Smooth muscle cell (in vitro differentiated cells): ENCODE measurements at regions not wholly inside any gene's neighbourhood (a gene's known extent, or its start where the extent isn't known, plus 50 kb on each side); places are given as distances from the start of the nearest gene placed in this dataset.

ENCODE experiments used
- DNase-seq: peaks from one replicate; lab custom pipeline; 2025; ENCODE audit not compliant: unreplicated experiment; lab: John Stamatoyannopoulos, UW
- H2AFZ ChIP-seq: fragments of 200-600 bp; sonication (generic); 2 replicates; pipeline ENCODE4 v1.6.0; 2016; ENCODE audit warnings: antibody characterized with exemption, low read depth, mild to moderate bottlenecking
- H3F3A ChIP-seq: fragments of 200-600 bp; sonication (generic); 2 replicates; pipeline ENCODE4 v1.6.0; 2017; ENCODE audit warnings: antibody characterized with exemption, low read depth
- H3K27ac ChIP-seq: fragments of 200-600 bp; sonication (generic); 2 replicates; pipeline ENCODE4 v1.5.1; 2016; ENCODE audit warnings: low read depth, mild to moderate bottlenecking
- H3K27me3 ChIP-seq: fragments of 200-600 bp; sonication (generic); 2 replicates; pipeline ENCODE4 v1.6.1; 2016; ENCODE audit warnings: low read depth, mild to moderate bottlenecking
- H3K36me3 ChIP-seq: fragments of 200-600 bp; sonication (generic); 2 replicates; pipeline ENCODE4 v1.5.1; 2016; ENCODE audit warnings: low read depth
- H3K4me1 ChIP-seq: fragments of 200-600 bp; sonication (generic); 2 replicates; pipeline ENCODE4 v1.5.1; 2016; ENCODE audit warnings: low read depth
- H3K4me2 ChIP-seq: fragments of 200-600 bp; sonication (generic); 2 replicates; pipeline ENCODE4 v1.6.0; 2016; ENCODE audit warnings: mild to moderate bottlenecking
- H3K4me3 ChIP-seq: fragments of 200-600 bp; sonication (generic); 2 replicates; pipeline ENCODE4 v1.5.1; 2016; ENCODE audit warnings: mild to moderate bottlenecking
- H3K79me2 ChIP-seq: fragments of 200-600 bp; sonication (generic); 2 replicates; pipeline ENCODE4 v1.6.0; 2016; ENCODE audit warnings: low read depth, mild to moderate bottlenecking
- H3K9ac ChIP-seq: fragments of 200-600 bp; sonication (generic); 2 replicates; pipeline ENCODE4 v1.6.0; 2016; ENCODE audit warnings: low read depth
- H3K9me3 ChIP-seq: fragments of 200-600 bp; sonication (generic); replicated peaks from 2 replicates; pipeline ENCODE4 v1.5.1; 2016; ENCODE audit warnings: low read depth
- H4K20me1 ChIP-seq: fragments of 200-600 bp; sonication (generic); 2 replicates; pipeline ENCODE4 v1.6.0; 2016; ENCODE audit warnings: low read depth
- WGBS: methylation state at CpG from one replicate; pipeline ENCODE4 v1.1.7; 2016; ENCODE audit warnings: low lambda C conversion rate; 5-methylcytosine and 5-hydroxymethylcytosine counted together
- TF ChIP-seq, protein P1 (sequence below): fragments of 200-600 bp; sonication (generic); IDR thresholded peaks from 2 replicates; pipeline ENCODE4 v1.5.1; 2017; ENCODE audit warnings: borderline replicate concordance, mild to moderate bottlenecking, antibody characterized with exemption; ENCODE audit not compliant: insufficient read depth, poor library complexity, severe bottlenecking

DNA sequence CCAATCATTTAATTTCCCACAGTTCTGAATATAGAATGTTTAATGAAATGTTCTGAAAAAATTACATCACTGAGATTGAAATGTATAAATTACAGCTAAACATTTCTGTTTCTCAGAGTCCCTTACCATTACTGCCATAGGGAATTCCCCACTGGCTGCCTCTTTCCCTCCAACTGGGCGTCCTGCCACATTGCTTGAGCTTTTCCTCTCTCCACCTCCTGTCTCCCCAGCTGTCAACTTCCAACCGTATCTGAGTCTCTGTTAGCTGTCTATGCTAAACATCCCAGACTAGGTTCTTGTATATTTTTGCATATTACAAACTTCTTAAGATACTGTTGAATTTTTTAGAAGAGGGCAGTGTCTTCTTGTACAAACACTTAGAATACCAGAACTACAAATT, 407.3 kb upstream of the SLIT2 start:
- TF ChIP-seq, protein P1, sequence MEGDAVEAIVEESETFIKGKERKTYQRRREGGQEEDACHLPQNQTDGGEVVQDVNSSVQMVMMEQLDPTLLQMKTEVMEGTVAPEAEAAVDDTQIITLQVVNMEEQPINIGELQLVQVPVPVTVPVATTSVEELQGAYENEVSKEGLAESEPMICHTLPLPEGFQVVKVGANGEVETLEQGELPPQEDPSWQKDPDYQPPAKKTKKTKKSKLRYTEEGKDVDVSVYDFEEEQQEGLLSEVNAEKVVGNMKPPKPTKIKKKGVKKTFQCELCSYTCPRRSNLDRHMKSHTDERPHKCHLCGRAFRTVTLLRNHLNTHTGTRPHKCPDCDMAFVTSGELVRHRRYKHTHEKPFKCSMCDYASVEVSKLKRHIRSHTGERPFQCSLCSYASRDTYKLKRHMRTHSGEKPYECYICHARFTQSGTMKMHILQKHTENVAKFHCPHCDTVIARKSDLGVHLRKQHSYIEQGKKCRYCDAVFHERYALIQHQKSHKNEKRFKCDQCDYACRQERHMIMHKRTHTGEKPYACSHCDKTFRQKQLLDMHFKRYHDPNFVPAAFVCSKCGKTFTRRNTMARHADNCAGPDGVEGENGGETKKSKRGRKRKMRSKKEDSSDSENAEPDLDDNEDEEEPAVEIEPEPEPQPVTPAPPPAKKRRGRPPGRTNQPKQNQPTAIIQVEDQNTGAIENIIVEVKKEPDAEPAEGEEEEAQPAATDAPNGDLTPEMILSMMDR = no peak
- H4K20me1 ChIP-seq = no peaks in the 10 kb centered on the region
- H3K4me1 ChIP-seq = peaks cover 7% of the 10 kb centered on the region
- H3K9ac ChIP-seq = no peak overlapping the region
- H3K79me2 ChIP-seq = no peaks in the 10 kb centered on the region
- no peak overlapping the region for H2AFZ ChIP-seq
- H3K27ac ChIP-seq = no peak overlapping the region
- no peak overlapping the region for H3K4me3 ChIP-seq
- H3F3A ChIP-seq = no peaks in the 10 kb centered on the region
- no peaks in the 10 kb centered on the region for H3K9me3 ChIP-seq
- DNase-seq = no peak
- H3K36me3 ChIP-seq = no peaks in the 10 kb centered on the region
- no peaks in the 10 kb centered on the region for H3K27me3 ChIP-seq
- WGBS = 84% methylated on average over 2 of the region's 2 CpGs
- no peak overlapping the region for H3K4me2 ChIP-seq

- Histone ChIP-seq H3K9me3 (no peaks in the 10 kb centered on the region), H3F3A (no peaks in the 10 kb centered on the region), H3K4me2 (no peak overlapping the region), H3K27me3 (no peaks in the 10 kb centered on the region), H3K4me1 (peaks cover 7% of the 10 kb centered on the region), H3K27ac (no peak overlapping the region), H2AFZ (no peak overlapping the region), H3K79me2 (no peaks in the 10 kb centered on the region), H4K20me1 (no peaks in the 10 kb centered on the region), H3K9ac (no peak overlapping the region), H3K36me3 (no peaks in the 10 kb centered on the region), H3K4me3 (no peak overlapping the region)
- DNase-seq = no peak
- TF ChIP-seq, protein P1 = no peak
- WGBS = 94% methylated on average over 2 of the region's 2 CpGs
Measured at GRCh38 chr4:19842471-19842870, 409.2 kb upstream of the SLIT2 start.

DNA sequence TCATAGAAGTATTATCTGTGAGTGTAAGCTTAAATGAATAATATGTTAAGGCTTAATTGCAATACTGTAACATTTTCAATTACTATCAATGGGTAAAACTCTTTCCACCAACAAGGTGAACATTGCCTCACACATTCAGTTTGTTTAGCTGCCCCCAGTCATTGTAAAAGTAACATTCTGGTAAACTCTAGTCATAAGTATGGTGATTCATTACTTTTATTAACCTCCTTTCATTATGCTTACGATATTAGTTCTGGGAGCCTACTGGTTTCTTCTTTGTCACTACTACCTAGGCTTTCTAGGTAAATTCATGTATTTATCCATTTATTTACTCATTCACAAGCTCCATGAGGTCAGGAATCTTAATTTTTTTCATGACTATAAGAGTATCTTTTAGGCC, 412.8 kb upstream of the SLIT2 start:
- Histone ChIP-seq H3K27me3 (no peaks in the 10 kb centered on the region), H2AFZ (no peak overlapping the region), H3K4me2 (no peak overlapping the region), H3F3A (no peaks in the 10 kb centered on the region), H3K79me2 (no peaks in the 10 kb centered on the region), H3K9ac (no peak overlapping the region), H3K27ac (no peak overlapping the region), H3K4me3 (no peak overlapping the region), H3K36me3 (no peaks in the 10 kb centered on the region), H3K9me3 (no peaks in the 10 kb centered on the region), H4K20me1 (no peaks in the 10 kb centered on the region), H3K4me1 (peaks cover 7% of the 10 kb centered on the region)
- no peak for DNase-seq
- TF ChIP-seq, protein P1 = no peak
- WGBS = 94% methylated on average over 1 of the region's 1 CpG

GRCh38 chr4:19835429-19835828, 416.3 kb upstream of the SLIT2 start:
- Histone ChIP-seq H2AFZ (no peak overlapping the region), H3K4me3 (no peak overlapping the region), H3K27ac (no peak overlapping the region), H3K4me2 (no peak overlapping the region), H3K9me3 (no peaks in the 10 kb centered on the region), H3K36me3 (no peaks in the 10 kb centered on the region), H3F3A (no peaks in the 10 kb centered on the region), H4K20me1 (no peaks in the 10 kb centered on the region), H3K9ac (no peak overlapping the region), H3K79me2 (no peaks in the 10 kb centered on the region), H3K27me3 (no peaks in the 10 kb centered on the region), H3K4me1 (no peaks in the 10 kb centered on the region)
- 92% methylated on average over 3 of the region's 3 CpGs for WGBS
- no peak for DNase-seq
- TF ChIP-seq, protein P1 = no peak
